WTC11 (cell line): ENCODE measurements at regions not wholly inside any gene's neighbourhood (a gene's known extent, or its start where the extent isn't known, plus 50 kb on each side); places are given as distances from the start of the nearest gene placed in this dataset.

ENCODE experiments used
- FOXJ3 ChIP-seq: sonication (generic); formaldehyde crosslinking; IDR thresholded peaks from 2 replicates; pipeline ENCODE4 v1.9.0; 2021; ENCODE audit warnings: missing genetic modification reagents, mild to moderate bottlenecking, borderline replicate concordance
- GABPB1 ChIP-seq: sonication (generic); formaldehyde crosslinking; IDR thresholded peaks from 2 replicates; pipeline ENCODE4 v1.8.1; 2023; ENCODE audit warnings: mild to moderate bottlenecking, missing genetic modification reagents
- JUN ChIP-seq: sonication (generic); formaldehyde crosslinking; IDR thresholded peaks from 2 replicates; pipeline ENCODE4 v1.8.0; 2023; ENCODE audit warnings: mild to moderate bottlenecking, missing genetic modification reagents
- KAT7 ChIP-seq: sonication (generic); formaldehyde crosslinking; IDR thresholded peaks from 2 replicates; pipeline ENCODE4 v1.8.1; 2023; ENCODE audit warnings: missing genetic modification reagents, mild to moderate bottlenecking, borderline replicate concordance
- NFYB ChIP-seq: sonication (generic); formaldehyde crosslinking; conservative IDR thresholded peaks from 2 replicates; pipeline ENCODE4 v1.8.0; 2022; ENCODE audit warnings: low read depth, missing genetic modification reagents
- NR2C2 ChIP-seq: sonication (generic); formaldehyde crosslinking; IDR thresholded peaks from 2 replicates; pipeline ENCODE4 v1.8.0; 2022; ENCODE audit warnings: mild to moderate bottlenecking, missing genetic modification reagents
- SMAD4 ChIP-seq: sonication (generic); formaldehyde crosslinking; IDR thresholded peaks from 2 replicates; pipeline ENCODE4 v1.8.0; 2022; ENCODE audit warnings: mild to moderate bottlenecking, missing genetic modification reagents
- TEAD4 ChIP-seq: sonication (generic); formaldehyde crosslinking; IDR thresholded peaks from 2 replicates; pipeline ENCODE4 v1.8.0; 2022; ENCODE audit warnings: mild to moderate bottlenecking, missing genetic modification reagents
- ZNF423 ChIP-seq: fragments of 250-450 bp; sonication (Bioruptor Pico); IDR thresholded peaks from 2 replicates; pipeline ENCODE4 v2.1.2; 2022; ENCODE audit warnings: mild to moderate bottlenecking, moderate library complexity
- TF ChIP-seq, protein P1 (sequence below): fragments of 200-600 bp; IDR thresholded peaks from 2 replicates; pipeline ENCODE4 v1.8.0; 2022; ENCODE audit warnings: antibody characterized with exemption
- TF ChIP-seq, protein P2 (sequence below): sonication (generic); formaldehyde crosslinking; conservative IDR thresholded peaks from 2 replicates; pipeline ENCODE4 v1.8.1; 2022; ENCODE audit warnings: mild to moderate bottlenecking, missing genetic modification reagents
- TF ChIP-seq, protein P3 (sequence below): sonication (generic); formaldehyde crosslinking; IDR thresholded peaks from 2 replicates; pipeline ENCODE4 v1.8.0; 2022; ENCODE audit warnings: mild to moderate bottlenecking, missing genetic modification reagents

DNA sequence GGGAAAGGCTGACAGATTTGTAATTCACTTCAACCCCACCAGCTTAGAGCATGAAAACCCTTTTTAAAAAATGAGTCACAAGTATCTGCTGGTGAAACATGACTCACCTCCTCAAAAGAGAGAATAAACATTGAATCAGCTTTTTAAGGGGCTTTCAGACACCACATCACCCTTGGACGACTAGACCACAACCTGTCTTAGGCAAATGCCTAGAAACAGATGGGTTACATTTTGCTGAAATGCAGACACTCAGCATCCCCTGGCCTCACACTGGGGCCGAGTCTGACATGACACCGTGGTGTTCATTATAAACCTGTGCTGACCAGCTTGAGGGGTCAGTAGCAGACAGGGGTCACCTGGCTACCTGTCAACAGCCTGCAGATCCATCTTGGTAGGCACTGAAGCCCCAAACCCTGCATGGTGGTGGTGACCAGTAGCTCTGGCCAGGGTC is 175.3 kb upstream of the CST7 start:
- TF ChIP-seq FOXJ3 (CRISPR knock-in tag) = no peak
- TF ChIP-seq, protein P1, sequence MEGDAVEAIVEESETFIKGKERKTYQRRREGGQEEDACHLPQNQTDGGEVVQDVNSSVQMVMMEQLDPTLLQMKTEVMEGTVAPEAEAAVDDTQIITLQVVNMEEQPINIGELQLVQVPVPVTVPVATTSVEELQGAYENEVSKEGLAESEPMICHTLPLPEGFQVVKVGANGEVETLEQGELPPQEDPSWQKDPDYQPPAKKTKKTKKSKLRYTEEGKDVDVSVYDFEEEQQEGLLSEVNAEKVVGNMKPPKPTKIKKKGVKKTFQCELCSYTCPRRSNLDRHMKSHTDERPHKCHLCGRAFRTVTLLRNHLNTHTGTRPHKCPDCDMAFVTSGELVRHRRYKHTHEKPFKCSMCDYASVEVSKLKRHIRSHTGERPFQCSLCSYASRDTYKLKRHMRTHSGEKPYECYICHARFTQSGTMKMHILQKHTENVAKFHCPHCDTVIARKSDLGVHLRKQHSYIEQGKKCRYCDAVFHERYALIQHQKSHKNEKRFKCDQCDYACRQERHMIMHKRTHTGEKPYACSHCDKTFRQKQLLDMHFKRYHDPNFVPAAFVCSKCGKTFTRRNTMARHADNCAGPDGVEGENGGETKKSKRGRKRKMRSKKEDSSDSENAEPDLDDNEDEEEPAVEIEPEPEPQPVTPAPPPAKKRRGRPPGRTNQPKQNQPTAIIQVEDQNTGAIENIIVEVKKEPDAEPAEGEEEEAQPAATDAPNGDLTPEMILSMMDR = no peak
- TF ChIP-seq JUN (CRISPR knock-in tag) = no peak
- no peak for TF ChIP-seq KAT7
- TF ChIP-seq ZNF423 (CRISPR knock-in tag) = no peak
- TF ChIP-seq, protein P2, sequence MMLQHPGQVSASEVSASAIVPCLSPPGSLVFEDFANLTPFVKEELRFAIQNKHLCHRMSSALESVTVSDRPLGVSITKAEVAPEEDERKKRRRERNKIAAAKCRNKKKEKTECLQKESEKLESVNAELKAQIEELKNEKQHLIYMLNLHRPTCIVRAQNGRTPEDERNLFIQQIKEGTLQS (CRISPR knock-in tag) = no peak
- no peak for TF ChIP-seq TEAD4 (CRISPR knock-in tag)
- TF ChIP-seq, protein P3, sequence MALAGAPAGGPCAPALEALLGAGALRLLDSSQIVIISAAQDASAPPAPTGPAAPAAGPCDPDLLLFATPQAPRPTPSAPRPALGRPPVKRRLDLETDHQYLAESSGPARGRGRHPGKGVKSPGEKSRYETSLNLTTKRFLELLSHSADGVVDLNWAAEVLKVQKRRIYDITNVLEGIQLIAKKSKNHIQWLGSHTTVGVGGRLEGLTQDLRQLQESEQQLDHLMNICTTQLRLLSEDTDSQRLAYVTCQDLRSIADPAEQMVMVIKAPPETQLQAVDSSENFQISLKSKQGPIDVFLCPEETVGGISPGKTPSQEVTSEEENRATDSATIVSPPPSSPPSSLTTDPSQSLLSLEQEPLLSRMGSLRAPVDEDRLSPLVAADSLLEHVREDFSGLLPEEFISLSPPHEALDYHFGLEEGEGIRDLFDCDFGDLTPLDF (CRISPR knock-in tag) = no peak
- no peak for TF ChIP-seq NFYB
- TF ChIP-seq SMAD4 (CRISPR knock-in tag) = no peak
- no peak for TF ChIP-seq NR2C2 (CRISPR knock-in tag)
- TF ChIP-seq GABPB1 (CRISPR knock-in tag) = no peak
